AG04450 (cell line): ENCODE measurements at regions not wholly inside any gene's neighbourhood (a gene's known extent, or its start where the extent isn't known, plus 50 kb on each side); places are given as distances from the start of the nearest gene placed in this dataset. TPM values are rescaled to one million over a fixed set of nuclear protein-coding genes. Genes with fewer than 3 reads are reported as not detected.

Experiments
- CTCF ChIA-PET: fragments of 300-600, 350-600 bp; formaldehyde crosslinking; extraction: SDS; loops from one replicate; lab custom pipeline; 2022; ENCODE audit warnings: antibody characterized with exemption, inconsistent platforms; lab: Charles Lee
- POLR2A ChIA-PET: fragments of 350-600 bp; formaldehyde crosslinking; extraction: SDS; loops from one replicate; lab custom pipeline; 2021; ENCODE audit warnings: antibody characterized with exemption, inconsistent platforms; lab: Yijun Ruan, JAX
- DNase-seq: peaks from one replicate; pipeline ENCODE4 v3.0.0-alpha.2; 2011; ENCODE audit warnings: low read depth, low spot score
- H3K27ac ChIP-seq: one replicate; pipeline ENCODE4 v1.5.1; 2012; ENCODE audit warnings: low read depth, low read length, control low read depth
- H3K27me3 ChIP-seq: one replicate; pipeline ENCODE4 v1.6.0; 2012; ENCODE audit warnings: low read length; ENCODE audit not compliant: control insufficient read depth, insufficient read depth
- H3K4me3 ChIP-seq: 2 replicates; pipeline ENCODE4 v1.5.1; 2011; ENCODE audit warnings: mild to moderate bottlenecking, low read depth, low read length, control low read depth
- H3K9me3 ChIP-seq: 2 replicates; pipeline ENCODE4 v1.5.1; 2012; ENCODE audit warnings: low read length; ENCODE audit not compliant: control insufficient read depth, insufficient read depth
- small RNA-seq: library from RNA; depleted of rRNA; stranded (forward); fragments of <200 nt; gene quantifications from one replicate; pipeline ENCODE3, GENCODE V24; 2012; ENCODE audit warnings: low read depth; ENCODE audit not compliant: insufficient read length
- TF ChIP-seq, protein P1 (sequence below): IDR thresholded peaks from 2 replicates; pipeline ENCODE4 v1.5.1; 2011; ENCODE audit warnings: low read depth, low read length, control low read depth, inconsistent platforms

DNA sequence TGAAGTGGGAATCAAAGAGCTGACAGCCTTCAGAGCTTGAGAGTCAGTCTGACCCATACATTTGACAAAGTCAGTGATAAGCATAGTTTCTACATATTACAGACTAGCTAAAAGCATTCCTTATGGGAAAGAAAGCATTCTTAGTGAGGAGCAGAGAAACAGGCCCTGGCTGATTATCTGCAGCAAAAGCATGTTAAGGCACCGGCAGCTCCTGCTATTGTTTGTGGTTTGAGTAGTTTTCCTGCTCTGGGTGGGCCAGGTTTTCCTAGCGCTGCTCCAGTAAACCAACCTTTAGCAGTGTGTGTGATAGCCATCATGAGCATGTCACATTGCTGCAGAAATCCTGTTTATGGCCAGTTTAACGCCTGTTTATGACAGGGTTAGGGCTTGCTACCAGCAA, 51.6 kb upstream of the WDR1 start:
- no peak for DNase-seq
- ChIA-PET POLR2A (no interaction called here), CTCF (interaction anchor here (1.7 to 1.9 kb wide), 3 partner anchors 10 to 381 kb away, joined by 4 to 7 read pairs (median 5); no protein-coding TSS in a partner anchor)
- H3K9me3 ChIP-seq, result no peaks in the 10 kb centered on the region
- peaks cover 2% of the 10 kb centered on the region for H3K27me3 ChIP-seq
- no peak overlapping the region for H3K27ac ChIP-seq
- TF ChIP-seq, protein P1, sequence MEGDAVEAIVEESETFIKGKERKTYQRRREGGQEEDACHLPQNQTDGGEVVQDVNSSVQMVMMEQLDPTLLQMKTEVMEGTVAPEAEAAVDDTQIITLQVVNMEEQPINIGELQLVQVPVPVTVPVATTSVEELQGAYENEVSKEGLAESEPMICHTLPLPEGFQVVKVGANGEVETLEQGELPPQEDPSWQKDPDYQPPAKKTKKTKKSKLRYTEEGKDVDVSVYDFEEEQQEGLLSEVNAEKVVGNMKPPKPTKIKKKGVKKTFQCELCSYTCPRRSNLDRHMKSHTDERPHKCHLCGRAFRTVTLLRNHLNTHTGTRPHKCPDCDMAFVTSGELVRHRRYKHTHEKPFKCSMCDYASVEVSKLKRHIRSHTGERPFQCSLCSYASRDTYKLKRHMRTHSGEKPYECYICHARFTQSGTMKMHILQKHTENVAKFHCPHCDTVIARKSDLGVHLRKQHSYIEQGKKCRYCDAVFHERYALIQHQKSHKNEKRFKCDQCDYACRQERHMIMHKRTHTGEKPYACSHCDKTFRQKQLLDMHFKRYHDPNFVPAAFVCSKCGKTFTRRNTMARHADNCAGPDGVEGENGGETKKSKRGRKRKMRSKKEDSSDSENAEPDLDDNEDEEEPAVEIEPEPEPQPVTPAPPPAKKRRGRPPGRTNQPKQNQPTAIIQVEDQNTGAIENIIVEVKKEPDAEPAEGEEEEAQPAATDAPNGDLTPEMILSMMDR, result no peak
- H3K4me3 ChIP-seq, result no peak overlapping the region

- H3K27me3 ChIP-seq, result no peaks in the 10 kb centered on the region
- no peak overlapping the region for H3K27ac ChIP-seq
- TF ChIP-seq, protein P1, result no peak
- H3K4me3 ChIP-seq, result no peak overlapping the region
- no peaks in the 10 kb centered on the region for H3K9me3 ChIP-seq
- no peak for DNase-seq
- ChIA-PET POLR2A (no interaction called here), CTCF (interaction anchor here (1.7 to 1.8 kb wide), 2 partner anchors 9 to 371 kb away, joined by 4 to 7 read pairs; no protein-coding TSS in a partner anchor)
Observed at GRCh38 chr4:10167201-10167600, 50.6 kb upstream of the WDR1 start.

Small RNA genes in the stretch of these regions (small RNA-seq; reads per million reads assigned to genes)
- not detected for gene AC006499.8
